Kidney capillary endothelial cell (primary cell): ENCODE measurements at regions not wholly inside any gene's neighbourhood (a gene's known extent, or its start where the extent isn't known, plus 50 kb on each side); places are given as distances from the start of the nearest gene placed in this dataset.

Source experiments
- DNase-seq: peaks from one replicate; pipeline ENCODE4 v3.0.0-alpha.2; 2018; ENCODE audit warnings: low spot score

DNA sequence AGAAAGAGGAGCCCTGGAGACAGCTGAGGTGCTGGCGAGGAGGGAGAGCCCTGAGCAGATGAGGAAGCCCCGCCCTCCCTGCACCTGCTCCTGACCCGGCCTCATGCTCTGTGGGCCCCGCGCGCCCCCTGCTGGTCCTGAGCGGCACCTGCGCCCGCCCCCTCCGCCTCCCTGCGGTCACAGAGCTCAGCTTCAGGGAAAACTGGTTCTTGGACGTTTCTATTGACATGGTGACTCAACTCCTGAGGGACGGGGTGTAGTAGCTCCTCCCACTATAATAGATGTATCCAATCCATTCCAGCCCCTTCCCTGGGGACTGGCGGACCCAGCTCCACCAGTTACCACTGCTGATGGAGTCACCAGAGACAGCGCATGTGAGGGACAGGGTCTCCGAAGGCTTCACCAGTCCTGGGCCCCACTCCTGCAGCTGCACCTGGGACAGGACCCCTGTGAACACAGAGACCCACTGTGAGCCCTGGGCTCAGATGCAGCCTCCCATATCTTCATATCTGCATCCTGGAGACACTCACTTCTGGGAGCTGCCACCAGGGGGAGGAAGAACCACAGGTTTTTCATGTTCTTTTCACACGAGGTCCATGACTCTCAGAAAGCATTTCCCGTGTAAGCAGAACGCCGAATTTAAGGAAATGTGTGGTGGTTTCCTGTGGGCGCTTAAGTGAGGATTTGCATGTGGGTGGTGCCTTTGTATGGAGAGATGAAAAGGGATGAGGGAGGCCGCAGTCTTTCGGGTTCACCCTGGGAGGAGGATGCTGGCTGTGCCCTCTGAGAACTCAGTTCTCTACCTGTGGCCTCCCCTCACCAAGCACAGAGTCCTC, 1346.4 kb downstream of the TMEM121 start:
- DNase-seq: no peak

DNA sequence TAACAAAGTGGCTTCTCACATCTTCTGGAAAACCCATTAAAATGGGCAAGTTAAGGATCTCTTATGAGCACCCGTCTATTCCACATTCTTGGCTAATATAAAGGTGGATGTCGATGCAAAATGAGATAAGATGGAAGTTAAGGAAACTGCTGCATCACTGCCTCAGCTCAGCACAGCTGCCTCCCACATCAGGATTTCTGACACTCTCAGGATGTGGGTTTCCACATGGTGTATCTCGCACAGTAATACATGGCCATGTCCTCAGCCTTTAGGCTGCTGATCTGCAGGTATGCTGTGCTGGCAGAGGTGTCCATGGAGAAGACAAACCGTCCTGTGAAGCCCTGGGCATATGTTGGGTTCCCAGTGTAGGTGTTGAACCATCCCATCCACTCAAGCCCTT, 1348.0 kb downstream of the TMEM121 start:
- no peak for DNase-seq

DNA sequence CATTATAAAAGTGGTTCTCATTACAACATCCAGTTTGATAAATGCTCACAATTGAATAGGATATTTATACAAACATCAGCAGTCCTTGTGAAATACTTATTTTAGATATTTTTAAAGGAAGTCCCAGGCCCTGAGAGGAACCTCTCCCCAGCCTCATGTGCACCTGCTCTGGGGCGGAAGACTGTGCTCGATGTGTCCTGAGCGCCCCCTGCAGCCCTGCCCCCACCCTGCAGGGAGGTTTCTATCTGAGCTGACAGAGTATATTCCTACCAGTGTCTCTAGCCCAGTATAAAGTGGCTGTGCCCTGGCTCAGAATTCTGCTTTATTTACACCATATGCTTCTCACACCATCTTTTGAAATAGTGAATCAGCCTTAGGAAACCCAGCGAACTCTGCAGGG, 1349.1 kb downstream of the TMEM121 start:
- no peak for DNase-seq

DNA sequence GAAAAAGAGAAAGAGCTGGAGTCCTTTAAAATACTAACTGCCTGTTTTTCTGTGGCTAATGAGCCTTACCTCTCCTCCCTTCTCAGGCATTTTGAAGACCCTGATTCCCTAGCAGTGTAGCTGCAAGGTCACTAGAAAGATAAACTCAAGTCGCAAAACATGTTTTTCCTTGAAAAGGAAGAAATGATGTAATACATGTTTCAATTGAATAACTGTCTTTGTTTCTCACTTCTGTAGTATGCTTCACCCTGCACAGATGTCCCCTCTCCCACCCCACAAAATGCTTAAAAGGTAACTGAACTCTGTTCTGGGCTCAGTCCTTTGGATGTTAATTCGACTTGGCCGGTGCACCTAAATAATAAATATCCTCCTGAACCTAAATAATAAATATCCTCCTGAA, 1350.3 kb downstream of the TMEM121 start:
- DNase-seq: no peak

DNA sequence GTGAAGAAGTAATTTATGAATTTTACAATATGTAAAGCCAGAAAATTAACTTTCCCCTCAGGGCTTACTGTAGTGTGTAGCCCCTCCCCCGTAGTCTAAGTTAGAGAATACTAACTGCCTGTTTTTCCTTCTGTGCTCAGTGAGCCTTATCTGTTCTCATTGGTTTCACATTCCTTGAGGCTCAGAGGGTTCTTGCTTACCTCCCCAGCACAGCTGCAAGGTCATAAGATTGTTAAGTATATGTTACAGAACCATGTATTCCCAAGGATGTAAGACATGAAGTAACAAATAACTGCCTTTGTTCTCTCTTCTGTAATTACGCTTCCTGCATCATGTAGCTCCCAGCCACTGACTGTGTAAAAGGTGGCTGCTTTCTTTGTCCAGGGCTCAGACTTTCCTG, 1351.1 kb downstream of the TMEM121 start:
- DNase-seq: no peak

DNA sequence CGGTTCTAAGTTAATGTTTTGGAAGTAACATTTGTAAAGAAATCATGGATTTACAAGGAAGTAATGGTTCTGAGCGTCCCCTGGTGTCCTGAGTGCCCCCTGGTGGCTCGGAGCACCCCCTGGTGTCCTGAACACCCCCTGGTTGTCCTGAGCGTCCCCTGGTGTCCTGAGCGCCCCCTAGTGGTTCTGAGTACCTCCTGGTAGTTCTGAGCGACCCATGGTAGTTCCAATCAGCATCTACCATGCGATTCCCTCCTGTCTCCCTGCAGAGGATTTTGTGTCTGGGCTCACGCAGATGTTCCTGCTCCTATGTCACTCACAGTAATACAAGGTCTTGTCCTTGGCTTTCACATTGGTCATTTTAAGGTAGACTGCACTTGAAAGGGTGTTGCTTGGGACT, 1352.9 kb downstream of the TMEM121 start:
- DNase-seq: no peak

DNA sequence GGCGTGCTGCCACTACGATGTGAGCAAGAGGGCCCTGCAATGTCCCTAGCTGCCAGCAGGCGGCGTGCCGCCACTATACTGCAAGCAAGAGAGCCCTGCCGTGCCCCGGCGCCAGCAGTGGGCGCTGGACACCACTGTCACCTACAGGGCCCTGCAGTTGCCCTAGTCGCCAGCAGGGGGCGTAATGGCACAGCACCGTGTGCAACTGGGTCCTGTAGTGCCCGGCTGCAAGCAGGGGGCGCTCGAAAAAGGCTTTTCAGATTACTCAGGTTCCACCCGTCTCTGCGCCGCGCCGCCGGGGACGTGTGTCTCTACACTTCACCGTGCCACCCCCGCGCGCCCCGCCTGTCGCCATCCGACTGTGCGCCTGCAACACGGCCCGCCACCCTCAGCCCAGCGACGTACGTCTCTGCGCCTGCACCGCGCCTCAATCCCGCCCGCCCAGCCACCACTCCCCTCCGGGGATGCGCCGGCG, 1356.9 kb downstream of the TMEM121 start:
- no peak for DNase-seq
